Caco-2 (cell line): ENCODE measurements at regions not wholly inside any gene's neighbourhood (a gene's known extent, or its start where the extent isn't known, plus 50 kb on each side); places are given as distances from the start of the nearest gene placed in this dataset.

Source experiments
- BruUV-seq: library from RNA; stranded (reverse); fragments of 400-500 nt; replicated peaks from 2 replicates; lab custom pipeline; 2021; lab: Mats Ljungman, UMichigan
- CTCF ChIA-PET: fragments of 300-600 bp; sonication (Branson Sonifier 250); formaldehyde crosslinking; loops from one replicate; lab custom pipeline; 2022; ENCODE audit warnings: antibody characterized with exemption; lab: Charles Lee
- POLR2A ChIA-PET: fragments of 300-600 bp; sonication (Branson Sonifier 250); formaldehyde crosslinking; loops from one replicate; lab custom pipeline; 2022; ENCODE audit warnings: antibody characterized with exemption; lab: Charles Lee
- DNase-seq, 2 experiments: peaks; one replicate each; pipeline versions ENCODE4 v3.0.0 to v3.0.0-alpha.2; 2020 to 2022
- H3K27me3 ChIP-seq: replicated peaks from 2 replicates; pipeline ENCODE4 v1.6.0; 2011; ENCODE audit warnings: low read length; ENCODE audit not compliant: control insufficient read depth, insufficient read depth
- H3K36me3 ChIP-seq: 2 replicates; pipeline ENCODE4 v1.5.1; 2011; ENCODE audit warnings: low read length; ENCODE audit not compliant: control insufficient read depth, insufficient read depth
- H3K4me1 ChIP-seq: fragments of 250-450 bp; sonication (Bioruptor Pico); 2 replicates; pipeline ENCODE4 v1.5.1; 2020; ENCODE audit warnings: mild to moderate bottlenecking
- H3K4me3 ChIP-seq: 2 replicates; pipeline ENCODE4 v1.5.1; 2011; ENCODE audit warnings: low read depth, mild to moderate bottlenecking, control low read depth, low read length
- H3K9me3 ChIP-seq: fragments of 250-450 bp; sonication (Bioruptor Pico); 2 replicates; pipeline ENCODE4 v1.5.1; 2020; ENCODE audit warnings: mild to moderate bottlenecking, moderate library complexity
- H3K27ac Mint-ChIP-seq: one replicate; pipeline ENCODE4 v1.8.0; 2022; ENCODE audit warnings: mixed read lengths; ENCODE audit not compliant: unreplicated experiment
- H3K27me3 Mint-ChIP-seq: one replicate; pipeline ENCODE4 v1.8.0; 2022; ENCODE audit warnings: mixed read lengths; ENCODE audit not compliant: insufficient read depth, unreplicated experiment
- H3K36me3 Mint-ChIP-seq: one replicate; pipeline ENCODE4 v1.8.0; 2022; ENCODE audit warnings: mild to moderate bottlenecking, mixed read lengths; ENCODE audit not compliant: insufficient read depth, unreplicated experiment
- H3K4me1 Mint-ChIP-seq: one replicate; pipeline ENCODE4 v1.8.0; 2022; ENCODE audit warnings: low read depth, mixed read lengths; ENCODE audit not compliant: unreplicated experiment
- H3K4me3 Mint-ChIP-seq: one replicate; pipeline ENCODE4 v1.8.0; 2022; ENCODE audit warnings: mild to moderate bottlenecking, moderate library complexity, mixed read lengths; ENCODE audit not compliant: unreplicated experiment
- H3K9me3 Mint-ChIP-seq: one replicate; pipeline ENCODE4 v1.8.0; 2022; ENCODE audit warnings: mixed read lengths; ENCODE audit not compliant: unreplicated experiment
- intact Hi-C: fragments of 100-400 bp; cut with micrococcal nuclease; formaldehyde crosslinking; loops from one replicate; pipeline ENCODE4 v1.10.0; 2022; ENCODE audit not compliant: unreplicated experiment
- TF ChIP-seq, protein P1 (sequence below), 2 experiments: fragments of 200-600 bp in 1 of 2; IDR thresholded peaks; 1 replicate in 1 of 2; 2 replicates in 1 of 2; pipeline versions ENCODE4 v1.5.1 to v1.8.0; 2011 to 2022; ENCODE audit warnings: antibody characterized with exemption in 1 of 2, control low read depth in 1 of 2, inconsistent platforms in 1 of 2, low read depth in 1 of 2, low read length in 1 of 2, mild to moderate bottlenecking in 1 of 2, moderate library complexity in 1 of 2; ENCODE audit not compliant: insufficient read depth in 1 of 2, severe bottlenecking in 1 of 2, unreplicated experiment in 1 of 2

DNA sequence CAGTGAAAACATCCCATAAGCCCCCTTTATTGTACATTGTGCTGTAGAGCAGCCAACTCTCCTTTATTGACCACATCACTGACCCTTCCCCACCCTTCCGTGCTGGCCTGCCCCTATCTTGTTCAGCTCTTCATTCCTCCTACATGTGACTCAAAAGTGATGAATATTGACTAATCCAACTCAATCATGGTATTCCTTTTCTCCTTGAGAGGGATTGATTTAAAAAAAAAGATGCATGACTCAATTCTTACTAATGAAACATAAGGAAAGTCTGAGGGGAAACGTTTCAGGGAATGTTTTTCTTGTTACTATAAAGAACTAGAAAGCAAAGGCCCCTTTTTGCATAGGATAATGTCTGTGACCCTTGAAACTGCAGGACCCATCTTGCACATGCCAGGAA is 125.2 kb upstream of the SOX9 start:
- no peaks in the 10 kb centered on the region for H3K27me3 ChIP-seq
- Mint-ChIP-seq H3K27ac (no peak overlapping the region), H3K4me1 (no peaks in the 10 kb centered on the region), H3K36me3 (no peaks in the 10 kb centered on the region), H3K9me3 (no peaks in the 10 kb centered on the region), H3K27me3 (peaks cover 2% of the 10 kb centered on the region), H3K4me3 (no peak overlapping the region)
- POLR2A ChIA-PET, result no interaction called here
- CTCF ChIA-PET, result no interaction called here
- no TSS peak for BruUV-seq
- H3K9me3 ChIP-seq, result no peaks in the 10 kb centered on the region
- intact Hi-C loops, result no loop called here
- TF ChIP-seq, protein P1, sequence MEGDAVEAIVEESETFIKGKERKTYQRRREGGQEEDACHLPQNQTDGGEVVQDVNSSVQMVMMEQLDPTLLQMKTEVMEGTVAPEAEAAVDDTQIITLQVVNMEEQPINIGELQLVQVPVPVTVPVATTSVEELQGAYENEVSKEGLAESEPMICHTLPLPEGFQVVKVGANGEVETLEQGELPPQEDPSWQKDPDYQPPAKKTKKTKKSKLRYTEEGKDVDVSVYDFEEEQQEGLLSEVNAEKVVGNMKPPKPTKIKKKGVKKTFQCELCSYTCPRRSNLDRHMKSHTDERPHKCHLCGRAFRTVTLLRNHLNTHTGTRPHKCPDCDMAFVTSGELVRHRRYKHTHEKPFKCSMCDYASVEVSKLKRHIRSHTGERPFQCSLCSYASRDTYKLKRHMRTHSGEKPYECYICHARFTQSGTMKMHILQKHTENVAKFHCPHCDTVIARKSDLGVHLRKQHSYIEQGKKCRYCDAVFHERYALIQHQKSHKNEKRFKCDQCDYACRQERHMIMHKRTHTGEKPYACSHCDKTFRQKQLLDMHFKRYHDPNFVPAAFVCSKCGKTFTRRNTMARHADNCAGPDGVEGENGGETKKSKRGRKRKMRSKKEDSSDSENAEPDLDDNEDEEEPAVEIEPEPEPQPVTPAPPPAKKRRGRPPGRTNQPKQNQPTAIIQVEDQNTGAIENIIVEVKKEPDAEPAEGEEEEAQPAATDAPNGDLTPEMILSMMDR (IDR thresholded peaks at IDR 0.05; ENCODE audit: insufficient read depth in 1 of 2, low read depth in 1 of 2, low read length in 1 of 2, severe bottlenecking in 1 of 2, unreplicated experiment in 1 of 2), result no peak
- DNase-seq, result no peak
- no peak overlapping the region for H3K4me3 ChIP-seq
- no peaks in the 10 kb centered on the region for H3K4me1 ChIP-seq
- H3K36me3 ChIP-seq, result no peaks in the 10 kb centered on the region

- H3K27me3 ChIP-seq, result no peaks in the 10 kb centered on the region
- CTCF ChIA-PET, result no interaction called here
These were observed 116.8 kb upstream of the SOX9 start for GRCh38 chr17:72004011-72004427.

GRCh38 chr17:72004611-72005331 is 116.0 kb upstream of the SOX9 start:
- BruUV-seq, result no TSS peak
- TF ChIP-seq, protein P1 (IDR thresholded peaks at IDR 0.05; ENCODE audit: insufficient read depth in 1 of 2, low read depth in 1 of 2, low read length in 1 of 2, severe bottlenecking in 1 of 2, unreplicated experiment in 1 of 2), result no peak
- Mint-ChIP-seq H3K36me3 (no peaks in the 10 kb centered on the region), H3K27ac (no peak overlapping the region), H3K9me3 (no peaks in the 10 kb centered on the region), H3K27me3 (peaks cover 9% of the 10 kb centered on the region), H3K4me3 (no peak overlapping the region), H3K4me1 (no peaks in the 10 kb centered on the region)
- no peaks in the 10 kb centered on the region for H3K9me3 ChIP-seq
- no peaks in the 10 kb centered on the region for H3K4me1 ChIP-seq
- POLR2A ChIA-PET, result no interaction called here
- no peaks in the 10 kb centered on the region for H3K27me3 ChIP-seq
- H3K4me3 ChIP-seq, result no peak overlapping the region
- H3K36me3 ChIP-seq, result no peaks in the 10 kb centered on the region
- no peak for DNase-seq
- CTCF ChIA-PET, result no interaction called here
- intact Hi-C loops, result no loop called here

More at GRCh38 chr17:72004011-72004427, 116.8 kb upstream of the SOX9 start:
- intact Hi-C loops, result no loop called here
- TF ChIP-seq, protein P1 (IDR thresholded peaks at IDR 0.05; ENCODE audit: insufficient read depth in 1 of 2, low read depth in 1 of 2, low read length in 1 of 2, severe bottlenecking in 1 of 2, unreplicated experiment in 1 of 2), result no peak
- Mint-ChIP-seq H3K9me3 (no peaks in the 10 kb centered on the region), H3K4me1 (no peaks in the 10 kb centered on the region), H3K36me3 (no peaks in the 10 kb centered on the region), H3K27ac (no peak overlapping the region), H3K27me3 (peaks cover 9% of the 10 kb centered on the region), H3K4me3 (no peak overlapping the region)
- POLR2A ChIA-PET, result no interaction called here
- no peak for DNase-seq
- BruUV-seq, result no TSS peak
- Histone ChIP-seq H3K4me1 (no peaks in the 10 kb centered on the region), H3K36me3 (no peaks in the 10 kb centered on the region), H3K9me3 (no peaks in the 10 kb centered on the region), H3K4me3 (no peak overlapping the region)
